PC-3 (cell line): ENCODE measurements at regions not wholly inside any gene's neighbourhood (a gene's known extent, or its start where the extent isn't known, plus 50 kb on each side); places are given as distances from the start of the nearest gene placed in this dataset.

ENCODE experiments used
- EZH2 ChIP-seq: fragments of 300-600 bp; sonication (generic); IDR thresholded peaks from one replicate; pipeline ENCODE4 v1.6.1; 2017; ENCODE audit warnings: antibody characterized with exemption, mild to moderate bottlenecking, low read length; ENCODE audit not compliant: unreplicated experiment
- TF ChIP-seq, protein P1 (sequence below): fragments of 300-600 bp; sonication (generic); conservative IDR thresholded peaks from 2 replicates; pipeline ENCODE4 v1.5.1; 2017; ENCODE audit warnings: antibody characterized with exemption, low read depth, mild to moderate bottlenecking, low read length

DNA sequence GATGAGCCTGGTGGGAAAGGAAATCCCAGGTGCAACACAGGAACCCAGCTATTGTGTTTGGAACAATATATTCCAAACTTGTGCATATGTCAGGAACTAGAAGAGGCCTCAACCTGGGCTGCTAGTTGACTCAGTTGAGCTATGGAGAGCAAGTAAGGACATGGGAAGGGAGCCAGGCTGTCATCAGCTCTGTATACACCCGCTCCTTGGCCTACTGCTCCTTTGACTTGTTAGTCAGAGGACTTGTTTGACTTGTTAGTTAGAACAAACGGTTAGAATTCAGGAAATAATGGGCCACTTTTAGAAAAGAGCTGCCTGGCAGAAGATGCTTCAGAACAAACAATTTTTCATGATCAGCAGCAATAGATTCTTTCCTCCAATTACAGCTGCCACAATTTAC lies 76.4 kb downstream of the CBLL2 start:
- TF ChIP-seq, protein P1, sequence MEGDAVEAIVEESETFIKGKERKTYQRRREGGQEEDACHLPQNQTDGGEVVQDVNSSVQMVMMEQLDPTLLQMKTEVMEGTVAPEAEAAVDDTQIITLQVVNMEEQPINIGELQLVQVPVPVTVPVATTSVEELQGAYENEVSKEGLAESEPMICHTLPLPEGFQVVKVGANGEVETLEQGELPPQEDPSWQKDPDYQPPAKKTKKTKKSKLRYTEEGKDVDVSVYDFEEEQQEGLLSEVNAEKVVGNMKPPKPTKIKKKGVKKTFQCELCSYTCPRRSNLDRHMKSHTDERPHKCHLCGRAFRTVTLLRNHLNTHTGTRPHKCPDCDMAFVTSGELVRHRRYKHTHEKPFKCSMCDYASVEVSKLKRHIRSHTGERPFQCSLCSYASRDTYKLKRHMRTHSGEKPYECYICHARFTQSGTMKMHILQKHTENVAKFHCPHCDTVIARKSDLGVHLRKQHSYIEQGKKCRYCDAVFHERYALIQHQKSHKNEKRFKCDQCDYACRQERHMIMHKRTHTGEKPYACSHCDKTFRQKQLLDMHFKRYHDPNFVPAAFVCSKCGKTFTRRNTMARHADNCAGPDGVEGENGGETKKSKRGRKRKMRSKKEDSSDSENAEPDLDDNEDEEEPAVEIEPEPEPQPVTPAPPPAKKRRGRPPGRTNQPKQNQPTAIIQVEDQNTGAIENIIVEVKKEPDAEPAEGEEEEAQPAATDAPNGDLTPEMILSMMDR, result no peak
- TF ChIP-seq EZH2, result no peak
